ENCODE measurements at regions not wholly inside any gene's neighbourhood (a gene's known extent, or its start where the extent isn't known, plus 50 kb on each side); places are given as distances from the start of the nearest gene placed in this dataset.

GRCh38 chr2:8553643-8554042 lies 128.2 kb upstream of the ID2 start:
- H3K27me3 ChIP-seq (ENCODE audit: control insufficient read depth in 2 of 2, insufficient read depth in 2 of 2, low read length in 2 of 2): no peaks in the 10 kb centered on the region
- no peak overlapping the region for H3K4me3 Mint-ChIP-seq
- H3K36me3 ChIP-seq (replicated peaks in 1 of 2; ENCODE audit: control insufficient read depth in 1 of 2, insufficient read depth in 2 of 2, low read length in 2 of 2): no peaks in the 10 kb centered on the region
- peaks cover 8 to 19% (median 9%) of the 10 kb centered on the region in 7 donors for H3K9me3 Mint-ChIP-seq
- H3K27me3 Mint-ChIP-seq (ENCODE audit: low read depth in 3 of 3): peaks cover 1 to 5% (median 3%) of the 10 kb centered on the region in 3 donors
- intact Hi-C loops (cut with micrococcal nuclease): no loop called here
- WGBS (ENCODE audit: insufficient coverage): 100% methylated on average over 1 of the region's 4 CpGs
- no peak for TF ChIP-seq CTCF (IDR thresholded peaks at IDR 0.05)
- no peak overlapping the region for H3K27ac ChIP-seq (ENCODE audit: low read depth in 1 of 2, low read length in 2 of 2)
- no peaks in the 10 kb centered on the region for H3K79me2 ChIP-seq (ENCODE audit: insufficient read depth, low read length)
- no peak for DNase-seq
- H3K9me3 ChIP-seq (replicated peaks in 1 of 2; ENCODE audit: control insufficient read depth in 1 of 2, insufficient read depth in 1 of 2, low read length in 2 of 2): peaks cover 10 to 14% of the 10 kb centered on the region in 2 donors
- H3K4me1 ChIP-seq (ENCODE audit: control insufficient read depth in 1 of 2, insufficient read depth in 2 of 2, low read length in 2 of 2): no peaks in the 10 kb centered on the region
- H3K36me3 Mint-ChIP-seq: peaks cover 0 to 2% of the 10 kb centered on the region in 2 donors
- peaks cover 6% of the 10 kb centered on the region for H3K4me1 Mint-ChIP-seq
- no peak overlapping the region for H3K9ac ChIP-seq (ENCODE audit: insufficient read depth, low read length, poor library complexity, severe bottlenecking)
- no peak overlapping the region for H3K4me3 ChIP-seq (replicated peaks in 1 of 3; ENCODE audit: low read depth in 2 of 3, low read length in 3 of 3)
- H2AFZ ChIP-seq (ENCODE audit: insufficient read depth, low read depth, low read length, poor library complexity, severe bottlenecking): no peak overlapping the region
- no peak overlapping the region for H3K4me2 ChIP-seq (replicated peaks; ENCODE audit: extremely low read depth, low read length, poor library complexity, severe bottlenecking)
- H4K20me1 ChIP-seq (ENCODE audit: insufficient read depth, low read length): no peaks in the 10 kb centered on the region
- no peak overlapping the region for H3K27ac Mint-ChIP-seq

- Histone ChIP-seq H3K27me3 (ENCODE audit: control insufficient read depth in 2 of 2, insufficient read depth in 2 of 2, low read length in 2 of 2) (no peaks in the 10 kb centered on the region), H3K9me3 (replicated peaks in 1 of 2; ENCODE audit: control insufficient read depth in 1 of 2, insufficient read depth in 1 of 2, low read length in 2 of 2) (peaks cover 10 to 17% of the 10 kb centered on the region in 2 donors), H3K4me1 (ENCODE audit: control insufficient read depth in 1 of 2, insufficient read depth in 2 of 2, low read length in 2 of 2) (no peaks in the 10 kb centered on the region), H3K4me3 (replicated peaks in 1 of 3; ENCODE audit: low read depth in 2 of 3, low read length in 3 of 3) (no peak overlapping the region), H3K9ac (ENCODE audit: insufficient read depth, low read length, poor library complexity, severe bottlenecking) (no peak overlapping the region), H2AFZ (ENCODE audit: insufficient read depth, low read depth, low read length, poor library complexity, severe bottlenecking) (no peak overlapping the region), H3K4me2 (replicated peaks; ENCODE audit: extremely low read depth, low read length, poor library complexity, severe bottlenecking) (no peak overlapping the region), H3K27ac (ENCODE audit: low read depth in 1 of 2, low read length in 2 of 2) (no peak overlapping the region), H4K20me1 (ENCODE audit: insufficient read depth, low read length) (no peaks in the 10 kb centered on the region), H3K79me2 (ENCODE audit: insufficient read depth, low read length) (no peaks in the 10 kb centered on the region), H3K36me3 (replicated peaks in 1 of 2; ENCODE audit: control insufficient read depth in 1 of 2, insufficient read depth in 2 of 2, low read length in 2 of 2) (no peaks in the 10 kb centered on the region)
- WGBS (ENCODE audit: insufficient coverage): 99% methylated on average over 6 of the region's 9 CpGs
- peaks cover 0 to 2% of the 10 kb centered on the region in 2 donors for H3K36me3 Mint-ChIP-seq
- H3K4me1 Mint-ChIP-seq: peaks cover 6% of the 10 kb centered on the region
- no peak for DNase-seq
- H3K9me3 Mint-ChIP-seq: peaks cover 9 to 21% (median 15%) of the 10 kb centered on the region in 7 donors
- intact Hi-C loops (cut with micrococcal nuclease): no loop called here
- H3K27ac Mint-ChIP-seq: peak overlapping the region in 1 of 7 donors; percentile 15
- TF ChIP-seq CTCF (IDR thresholded peaks at IDR 0.05): no peak
- H3K27me3 Mint-ChIP-seq (ENCODE audit: low read depth in 3 of 3): peaks cover 0 to 5% (median 3%) of the 10 kb centered on the region in 3 donors
- no peak overlapping the region for H3K4me3 Mint-ChIP-seq
Observed at GRCh38 chr2:8554296-8554806, 127.5 kb upstream of the ID2 start.

Measured in CD14-positive monocyte (primary cell).